HG03442 (cell line): ENCODE measurements at regions not wholly inside any gene's neighbourhood (a gene's known extent, or its start where the extent isn't known, plus 50 kb on each side); places are given as distances from the start of the nearest gene placed in this dataset.

Experiments
- ATAC-seq: cut with Tn5 transposase; IDR thresholded peaks from one replicate; pipeline ENCODE4 v1.9.1; 2021; ENCODE audit warnings: mild to moderate bottlenecking, moderate library complexity; ENCODE audit not compliant: unreplicated experiment

DNA sequence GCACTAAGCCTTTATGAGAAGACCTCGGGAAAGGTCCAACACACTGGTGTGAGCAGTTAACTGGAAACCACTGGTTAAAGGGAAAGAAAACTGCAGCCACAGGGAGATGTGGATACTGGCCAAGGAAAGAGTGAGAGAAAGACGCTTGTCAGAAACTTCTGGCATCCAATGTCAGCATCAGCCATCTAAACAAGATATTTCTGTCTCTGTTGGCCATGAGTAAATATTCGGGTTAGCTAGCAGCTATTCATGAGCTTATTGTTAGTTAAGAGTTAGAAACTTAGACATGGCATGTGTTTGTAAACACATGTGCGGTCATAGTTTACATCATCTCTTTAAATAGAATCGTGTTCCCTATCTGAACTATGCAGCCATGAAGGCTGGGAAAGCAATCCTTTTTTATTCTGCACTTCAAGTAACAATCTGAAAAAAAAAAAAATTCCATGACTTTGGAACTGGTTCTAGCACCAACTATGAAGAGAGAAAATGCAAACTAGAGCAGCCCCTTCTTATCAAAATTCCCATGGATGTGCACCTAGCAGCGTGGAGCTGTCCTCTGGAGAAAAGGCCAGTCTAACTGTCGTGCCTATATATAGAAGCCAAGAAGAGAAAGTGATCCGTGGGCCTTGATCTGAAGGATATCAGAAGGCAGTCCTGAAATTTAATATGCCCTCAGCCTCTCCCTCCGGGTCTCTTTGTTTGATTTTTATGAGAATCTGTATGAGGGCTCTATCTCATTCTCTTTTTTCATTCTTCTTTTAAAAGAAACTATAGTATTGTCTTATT lies 84.0 kb upstream of the RFX8 start:
- ATAC-seq = no peak

DNA sequence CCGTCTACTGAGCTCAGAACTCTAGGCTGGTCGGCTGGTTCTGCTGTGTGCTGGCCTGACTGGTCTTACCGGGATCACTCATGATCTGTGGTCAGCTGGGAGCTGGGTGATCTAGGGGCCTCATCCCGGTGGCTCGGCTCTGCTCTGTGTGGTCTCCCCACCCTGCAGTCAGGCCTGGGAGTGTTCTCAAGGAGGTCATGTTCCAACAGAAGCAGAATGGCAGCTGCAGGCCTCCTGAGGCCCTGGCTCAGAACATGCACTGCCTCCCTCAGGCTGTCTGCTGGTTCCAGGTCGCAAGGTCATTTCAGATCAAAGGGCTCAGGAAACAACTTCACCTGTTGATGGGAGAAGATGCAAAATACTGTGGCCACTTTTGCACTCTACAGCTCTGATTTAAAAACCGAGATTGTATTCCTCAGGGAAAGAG lies 81.1 kb upstream of the RFX8 start:
- ATAC-seq = no peak

DNA sequence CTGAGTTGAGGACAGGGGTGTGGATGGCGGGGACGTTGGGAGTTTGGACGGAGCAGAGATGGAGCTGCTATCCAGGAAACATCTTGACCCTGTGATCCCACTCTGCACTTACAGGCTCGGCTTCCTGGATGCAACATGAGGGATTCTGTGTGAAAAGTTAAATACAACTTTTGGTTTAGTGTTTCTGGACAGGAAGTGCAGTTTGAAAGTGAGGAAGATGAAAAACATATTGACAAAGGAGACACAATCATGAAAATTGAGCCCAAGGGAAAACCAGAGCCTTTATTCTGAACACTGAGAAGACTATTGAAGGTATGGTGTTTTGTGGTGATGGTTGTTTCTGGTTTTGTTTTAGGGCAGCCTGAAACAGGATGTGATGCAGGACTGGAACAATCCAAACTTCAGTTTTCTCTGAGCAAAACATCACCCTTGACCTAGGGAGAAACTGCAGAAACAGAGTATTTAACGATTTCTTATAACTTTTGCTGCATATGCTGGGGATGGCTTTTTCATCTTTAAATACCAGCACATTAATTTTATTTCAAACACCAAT lies 76.5 kb upstream of the RFX8 start:
- ATAC-seq = no peak

DNA sequence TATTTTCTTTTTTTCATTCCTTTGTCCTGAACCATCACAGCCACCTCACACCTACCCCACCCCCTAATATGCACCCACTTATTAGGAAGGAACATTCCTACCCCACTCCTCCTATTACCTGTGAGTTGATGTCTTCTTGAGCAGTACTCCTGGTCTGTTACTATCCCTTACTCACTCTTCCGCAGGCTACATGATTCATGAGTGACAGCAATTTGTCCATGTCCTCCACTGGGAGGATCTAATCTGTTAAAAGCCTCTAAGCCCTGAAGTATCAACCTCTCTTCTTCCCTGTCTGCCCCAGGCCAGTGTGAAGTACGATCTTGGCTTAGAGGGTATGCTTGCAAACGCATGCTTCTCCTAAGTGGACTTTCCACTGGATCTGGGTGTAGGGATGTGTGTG lies 75.6 kb upstream of the RFX8 start:
- no peak for ATAC-seq

DNA sequence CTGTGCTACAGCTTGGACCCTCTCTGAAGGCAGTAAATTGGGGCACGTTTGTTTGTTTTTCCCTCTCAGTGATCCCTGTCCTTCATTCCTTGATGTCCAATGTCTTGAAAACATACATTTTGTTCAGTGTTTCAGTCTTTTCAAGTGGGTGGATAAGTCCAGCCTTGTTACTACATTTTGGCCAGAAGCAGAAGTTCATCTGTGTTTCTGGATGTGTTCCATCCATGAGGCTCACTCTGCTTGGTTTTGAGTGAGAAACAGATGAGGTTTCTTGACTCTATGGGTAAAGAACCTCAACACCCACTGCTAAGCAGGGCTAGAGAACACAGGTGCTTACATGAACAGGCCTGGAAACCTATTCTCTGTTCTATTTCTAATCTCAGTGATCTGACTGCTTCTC lies 74.5 kb upstream of the RFX8 start:
- no peak for ATAC-seq

DNA sequence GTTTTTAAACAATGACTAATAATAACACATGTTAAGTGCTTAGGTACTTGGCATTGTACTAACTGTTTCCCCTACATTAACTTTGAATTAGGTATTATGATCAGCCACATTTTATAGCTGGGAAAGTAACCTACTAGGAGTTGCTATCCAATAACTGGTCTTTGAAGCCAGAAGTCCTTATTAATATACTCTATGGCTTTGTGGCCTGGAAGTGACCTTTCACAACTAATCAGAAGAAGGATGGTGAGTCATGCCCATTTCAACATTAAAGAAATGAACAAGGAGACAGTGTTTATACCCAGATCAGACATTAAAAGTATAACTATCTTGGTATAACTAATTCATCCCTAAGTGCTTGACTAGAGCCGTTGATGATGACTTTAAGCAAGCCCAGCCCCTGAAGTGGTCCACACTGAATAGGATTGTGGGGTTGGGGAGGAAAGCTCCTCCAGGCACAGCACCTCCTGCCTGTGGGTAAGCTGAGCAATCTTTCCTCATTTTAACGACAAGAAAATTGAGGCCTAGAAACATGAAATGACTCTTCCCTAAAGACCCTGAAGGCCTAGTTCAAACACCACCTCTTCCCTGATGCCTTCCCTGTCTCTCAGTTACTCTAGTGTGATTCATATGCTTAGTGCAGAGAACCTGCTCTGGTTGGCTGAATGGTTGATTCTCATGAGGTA lies 71.6 kb upstream of the RFX8 start:
- ATAC-seq = no peak

DNA sequence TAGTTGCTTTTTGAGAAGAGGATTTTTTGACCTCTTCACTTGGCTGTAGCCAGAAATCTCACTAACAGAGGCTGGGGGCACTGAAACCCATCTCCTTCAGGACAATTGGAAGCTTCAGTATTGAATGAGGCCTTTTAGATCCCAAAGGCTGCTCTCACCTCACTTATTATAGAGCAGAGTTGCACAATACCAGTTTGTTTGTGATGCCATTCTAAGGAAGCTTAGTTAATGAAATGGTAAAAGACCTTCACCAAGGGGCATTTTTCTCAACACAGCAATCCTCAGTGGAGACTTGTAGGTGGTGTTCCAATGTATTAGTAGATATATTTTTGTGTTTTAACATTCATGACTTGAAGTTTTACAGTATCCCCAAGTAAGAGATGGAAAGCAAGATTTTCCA lies 71.0 kb upstream of the RFX8 start:
- ATAC-seq = no peak

DNA sequence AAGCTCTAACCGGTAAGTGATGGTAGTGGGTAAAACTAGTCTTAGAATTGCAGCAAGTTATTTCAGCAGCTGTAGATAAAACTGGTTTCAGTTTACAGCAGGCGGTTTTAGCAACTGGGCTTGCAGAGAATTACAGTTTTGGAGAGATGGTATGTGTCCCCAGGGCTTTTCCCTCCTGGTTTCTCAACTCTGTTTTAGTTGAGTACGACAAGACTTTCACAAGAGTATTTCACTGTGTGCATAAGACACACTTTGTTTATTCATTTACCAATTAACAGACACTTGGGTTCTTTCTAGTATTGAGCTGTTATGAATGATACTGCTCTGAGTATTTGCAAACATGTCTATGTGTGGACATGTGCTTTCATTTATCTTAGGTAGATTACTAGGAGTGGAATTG lies 65.6 kb upstream of the RFX8 start:
- no peak for ATAC-seq

DNA sequence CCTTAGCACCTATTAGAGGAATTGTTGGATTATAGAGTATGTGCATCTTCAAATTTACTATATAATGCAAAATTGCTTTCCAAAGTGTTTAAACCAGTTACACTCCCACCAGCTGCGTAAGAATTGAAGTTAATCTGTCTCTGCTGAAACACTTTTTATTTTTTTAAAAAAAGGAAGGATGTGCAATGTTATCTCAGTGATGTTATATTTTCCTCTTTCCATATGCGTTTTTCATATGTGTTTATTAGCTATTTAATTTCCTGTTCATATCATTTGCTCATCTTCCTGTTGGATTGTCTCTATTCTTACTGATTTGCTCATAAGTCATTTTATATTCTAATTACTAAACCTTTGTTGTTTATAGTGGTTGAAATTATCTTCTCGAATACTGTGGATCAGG lies 63.2 kb upstream of the RFX8 start:
- ATAC-seq = no peak

DNA sequence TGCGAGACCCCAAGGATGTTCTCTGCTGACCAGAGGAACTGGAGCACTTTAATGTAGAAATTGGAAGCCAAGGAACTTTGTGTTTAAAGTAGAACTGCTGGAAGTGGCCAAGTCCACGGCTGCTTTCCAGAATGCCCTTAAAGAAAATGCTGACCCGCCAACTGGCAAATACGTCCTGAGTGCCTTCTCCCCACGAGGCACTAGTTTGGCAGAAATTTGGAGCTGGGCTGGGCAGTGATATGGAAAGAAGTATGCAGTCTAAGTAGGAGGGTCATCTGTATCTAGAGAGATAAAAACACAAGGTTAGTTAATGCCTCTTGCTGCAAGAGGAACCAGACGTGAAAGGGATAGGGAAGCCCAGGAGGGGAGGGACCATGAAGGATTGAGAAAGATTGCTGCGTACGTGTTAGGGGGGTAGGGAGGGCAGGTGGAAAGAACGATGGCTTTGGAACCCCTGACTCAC lies 59.3 kb upstream of the RFX8 start:
- ATAC-seq = no peak

DNA sequence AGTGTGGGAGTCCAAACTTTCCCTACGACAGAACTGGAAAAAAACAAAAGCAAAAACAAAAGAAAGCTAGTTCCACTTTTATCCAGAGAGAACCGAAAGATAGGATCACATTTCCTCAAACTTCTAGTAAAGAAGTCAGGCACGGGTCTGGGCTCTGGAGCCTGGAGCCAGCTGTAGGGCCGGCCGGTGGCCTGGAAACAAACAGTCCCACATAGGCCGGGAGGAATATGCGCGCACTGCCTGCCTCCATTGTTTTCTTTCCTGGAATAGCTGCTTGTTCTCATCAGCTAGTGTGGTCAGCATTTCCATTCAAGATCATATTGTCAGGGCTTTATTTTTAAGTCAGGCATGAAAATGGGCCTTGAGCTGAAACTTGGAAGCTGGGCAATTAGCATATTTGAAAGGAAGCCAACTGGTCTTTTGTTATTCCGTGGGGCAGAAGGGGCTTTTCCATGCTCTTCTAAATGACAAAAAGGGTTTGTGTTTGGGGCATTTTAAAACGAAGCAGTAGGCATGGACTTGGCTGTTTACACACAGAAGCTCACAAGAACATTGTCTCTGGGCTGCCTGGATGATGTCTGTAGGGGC lies 58.7 kb upstream of the RFX8 start:
- ATAC-seq = no peak

DNA sequence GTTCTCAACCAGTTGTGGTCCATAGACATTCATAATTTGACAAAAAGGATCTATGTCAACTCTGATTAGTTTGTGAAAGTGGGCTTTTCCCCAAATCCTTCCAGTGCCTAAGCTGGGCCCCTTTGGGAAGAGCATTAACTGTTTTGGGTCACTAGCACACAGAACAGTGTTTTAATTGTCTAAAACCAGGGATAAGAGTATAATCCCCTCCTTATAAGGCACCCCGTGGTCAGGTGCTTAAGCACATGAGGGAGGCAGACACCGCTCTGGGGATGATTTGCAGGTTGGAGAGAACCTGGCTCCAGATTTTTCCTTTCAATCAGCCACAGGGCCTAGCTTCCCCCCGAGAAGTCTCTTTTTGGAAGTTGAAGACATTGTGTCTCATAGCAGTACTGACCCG lies 53.6 kb upstream of the RFX8 start:
- ATAC-seq = no peak

DNA sequence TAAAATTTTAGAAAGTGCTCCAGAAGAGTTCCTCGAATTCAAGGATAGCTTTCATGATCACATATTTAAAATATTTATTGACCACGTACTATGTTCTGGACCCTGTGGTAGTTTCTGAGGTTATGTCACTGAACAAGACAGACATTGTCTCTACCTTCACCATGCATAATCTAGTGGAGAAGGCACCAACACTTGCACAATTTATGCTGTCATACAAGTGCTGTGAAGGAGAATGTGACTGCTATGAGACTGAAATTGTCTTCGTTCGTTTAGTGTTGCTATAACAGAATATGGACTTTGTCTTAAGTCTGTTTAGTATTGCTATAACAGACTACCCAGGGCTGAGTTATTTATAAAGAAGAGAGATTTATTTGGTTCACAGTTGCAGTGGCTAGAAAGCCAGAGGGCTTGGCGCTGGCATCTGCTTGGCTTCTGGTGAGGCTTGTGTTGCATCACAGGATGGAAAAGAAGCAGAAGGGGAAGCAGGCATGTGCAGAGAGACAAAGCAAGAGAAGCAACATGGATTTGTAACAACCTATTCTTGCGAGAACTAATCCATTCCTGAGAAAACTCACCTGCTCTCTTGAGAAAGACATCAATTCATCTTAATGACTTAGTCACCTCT lies 50.0 kb upstream of the RFX8 start:
- no peak for ATAC-seq
